A673 (cell line): ENCODE measurements at regions not wholly inside any gene's neighbourhood (a gene's known extent, or its start where the extent isn't known, plus 50 kb on each side); places are given as distances from the start of the nearest gene placed in this dataset.

ENCODE experiments used
- BruUV-seq: library from RNA; stranded (reverse); fragments of 400-500 nt; replicated peaks from 2 replicates; lab custom pipeline; 2021; lab: Mats Ljungman, UMichigan
- CTCF ChIA-PET: fragments of 300-600 bp; sonication (Branson Sonifier 250); formaldehyde crosslinking; loops from one replicate; lab custom pipeline; 2022; ENCODE audit warnings: antibody characterized with exemption; lab: Charles Lee
- POLR2A ChIA-PET: fragments of 300-600 bp; sonication (Branson Sonifier 250); formaldehyde crosslinking; loops from one replicate; lab custom pipeline; 2022; ENCODE audit warnings: antibody characterized with exemption; ENCODE audit not compliant: low non-redundant PET; lab: Charles Lee
- DNase-seq: peaks from one replicate; pipeline ENCODE4 v3.0.0-alpha.2; 2015; ENCODE audit warnings: low spot score
- H3K27ac ChIP-seq: fragments of 200-600 bp; sonication (generic); 2 replicates; pipeline ENCODE4 v1.5.1; 2016; ENCODE audit warnings: mixed run types, low read depth, mild to moderate bottlenecking, mixed read lengths, antibody characterized with exemption, low read length; ENCODE audit not compliant: poor library complexity, severe bottlenecking
- H3K27me3 ChIP-seq: fragments of 200-600 bp; sonication (generic); replicated peaks from 2 replicates; pipeline ENCODE4 v1.6.1; 2017; ENCODE audit warnings: mixed run types, low read depth, mild to moderate bottlenecking, mixed read lengths, antibody characterized with exemption, low read length; ENCODE audit not compliant: insufficient read depth, poor library complexity
- H3K36me3 ChIP-seq: fragments of 200-600 bp; sonication (generic); 2 replicates; pipeline ENCODE4 v1.6.1; 2016; ENCODE audit warnings: mixed run types, mild to moderate bottlenecking, mixed read lengths, antibody characterized with exemption, low read length; ENCODE audit not compliant: insufficient read depth, poor library complexity, severe bottlenecking
- H3K4me1 ChIP-seq: fragments of 200-600 bp; sonication (generic); 2 replicates; pipeline ENCODE4 v1.6.1; 2017; ENCODE audit warnings: mixed run types, mild to moderate bottlenecking, mixed read lengths, antibody characterized with exemption, low read length; ENCODE audit not compliant: insufficient read depth, poor library complexity, severe bottlenecking
- H3K4me3 ChIP-seq: fragments of 200-600 bp; sonication (generic); 2 replicates; pipeline ENCODE4 v1.5.1; 2016; ENCODE audit warnings: low read depth, mixed run types, mild to moderate bottlenecking, mixed read lengths, low read length; ENCODE audit not compliant: poor library complexity, severe bottlenecking
- H3K9me3 ChIP-seq: fragments of 200-600 bp; sonication (generic); 2 replicates; pipeline ENCODE4 v1.6.1; 2016; ENCODE audit warnings: mixed run types, low read depth, mild to moderate bottlenecking, mixed read lengths, antibody characterized with exemption, low read length; ENCODE audit not compliant: poor library complexity, severe bottlenecking
- CTCF ChIP-seq: fragments of 300-800, 200-600 bp; sonication (generic); conservative IDR thresholded peaks from 2 replicates; pipeline ENCODE4 v1.5.1; 2017; ENCODE audit warnings: low read depth, mild to moderate bottlenecking, antibody characterized with exemption, low read length, moderate library complexity, mixed read lengths
- EZH2 ChIP-seq: fragments of 200-600 bp; sonication (generic); IDR thresholded peaks from 2 replicates; pipeline ENCODE4 v1.6.1; 2017; ENCODE audit warnings: borderline replicate concordance, low read depth, mild to moderate bottlenecking, mixed read lengths, antibody characterized with exemption, low read length; ENCODE audit not compliant: poor library complexity, severe bottlenecking
- intact Hi-C: fragments of 100-400 bp; cut with micrococcal nuclease; formaldehyde crosslinking; loops from one replicate; pipeline ENCODE4 v1.10.0; 2022; ENCODE audit not compliant: unreplicated experiment

- TF ChIP-seq CTCF = no peak
- no peak for TF ChIP-seq EZH2
Measured at GRCh38 chr18:34511435-34511834, 198.7 kb upstream of the DTNA start.

GRCh38 chr18:34511879-34512278 is 198.2 kb upstream of the DTNA start:
- Histone ChIP-seq H3K4me3 (no peak overlapping the region), H3K4me1 (no peaks in the 10 kb centered on the region), H3K27me3 (no peaks in the 10 kb centered on the region), H3K36me3 (no peaks in the 10 kb centered on the region), H3K9me3 (no peaks in the 10 kb centered on the region), H3K27ac (no peak overlapping the region)
- BruUV-seq = no TSS peak
- CTCF ChIA-PET = no interaction called here
- DNase-seq = no peak
- TF ChIP-seq CTCF (no peak), EZH2 (no peak)
- POLR2A ChIA-PET = no interaction called here
- intact Hi-C loops = no loop called here

More at GRCh38 chr18:34511435-34511834, 198.7 kb upstream of the DTNA start:
- no TSS peak for BruUV-seq
- ChIA-PET POLR2A (no interaction called here), CTCF (no interaction called here)
- Histone ChIP-seq H3K4me1 (no peaks in the 10 kb centered on the region), H3K36me3 (no peaks in the 10 kb centered on the region), H3K4me3 (no peak overlapping the region), H3K27ac (no peak overlapping the region), H3K27me3 (no peaks in the 10 kb centered on the region), H3K9me3 (no peaks in the 10 kb centered on the region)
- intact Hi-C loops = no loop called here
- no peak for DNase-seq

- POLR2A ChIA-PET = no interaction called here
Measured at GRCh38 chr18:34514238-34514637, 195.9 kb upstream of the DTNA start.

More at GRCh38 chr18:34514238-34514637, 195.9 kb upstream of the DTNA start:
- no peak for DNase-seq
- intact Hi-C loops = no loop called here
- BruUV-seq = no TSS peak
- Histone ChIP-seq H3K27ac (no peak overlapping the region), H3K4me3 (no peak overlapping the region), H3K9me3 (no peaks in the 10 kb centered on the region), H3K4me1 (no peaks in the 10 kb centered on the region), H3K36me3 (no peaks in the 10 kb centered on the region), H3K27me3 (no peaks in the 10 kb centered on the region)
- CTCF ChIA-PET = no interaction called here
- TF ChIP-seq CTCF (no peak), EZH2 (no peak)
